GM21526 (cell line): ENCODE measurements at regions not wholly inside any gene's neighbourhood (a gene's known extent, or its start where the extent isn't known, plus 50 kb on each side); places are given as distances from the start of the nearest gene placed in this dataset.

Experiments
- ATAC-seq: cut with Tn5 transposase; IDR thresholded peaks from one replicate; pipeline ENCODE4 v1.9.1; 2021; ENCODE audit warnings: moderate library complexity; ENCODE audit not compliant: unreplicated experiment, low FRiP score

GRCh38 chr7:40986351-40986873, 716.5 kb downstream of the INHBA start:
- no peak for ATAC-seq

- no peak for ATAC-seq
Measured at GRCh38 chr7:40983111-40983510, 719.8 kb downstream of the INHBA start.

GRCh38 chr7:40979296-40979695, 723.6 kb downstream of the INHBA start:
- ATAC-seq: no peak

- ATAC-seq: no peak
Measured at GRCh38 chr7:40978047-40978446, 724.8 kb downstream of the INHBA start.

- ATAC-seq: no peak
Measured at GRCh38 chr7:40977533-40977932, 725.4 kb downstream of the INHBA start.

GRCh38 chr7:40972426-40972825, 730.5 kb downstream of the INHBA start:
- ATAC-seq: no peak

- no peak for ATAC-seq
Measured at GRCh38 chr7:40969641-40970040, 733.2 kb downstream of the INHBA start.

GRCh38 chr7:40966693-40967092, 736.2 kb downstream of the INHBA start:
- ATAC-seq: no peak

GRCh38 chr7:40965774-40966173, 737.1 kb downstream of the INHBA start:
- ATAC-seq: no peak

- ATAC-seq: no peak
Measured at GRCh38 chr7:40965016-40965415, 737.9 kb downstream of the INHBA start.

GRCh38 chr7:40964610-40965009, 738.3 kb downstream of the INHBA start:
- no peak for ATAC-seq

GRCh38 chr7:40959955-40960354, 742.9 kb downstream of the INHBA start:
- ATAC-seq: no peak

GRCh38 chr7:40948239-40948638, 754.7 kb downstream of the INHBA start:
- ATAC-seq: no peak

GRCh38 chr7:40947566-40947965, 755.3 kb downstream of the INHBA start:
- ATAC-seq: no peak

- no peak for ATAC-seq
Measured at GRCh38 chr7:40946549-40946948, 756.3 kb downstream of the INHBA start.

GRCh38 chr7:40945788-40946187, 757.1 kb downstream of the INHBA start:
- ATAC-seq: no peak

GRCh38 chr7:40944981-40945585, 757.8 kb downstream of the INHBA start:
- no peak for ATAC-seq

- ATAC-seq: no peak
Measured at GRCh38 chr7:40937879-40938278, 765.0 kb downstream of the INHBA start.

GRCh38 chr7:40935435-40935834, 767.5 kb downstream of the INHBA start:
- no peak for ATAC-seq

GRCh38 chr7:40923626-40924025, 779.3 kb downstream of the INHBA start:
- no peak for ATAC-seq

GRCh38 chr7:40922316-40922670, 780.6 kb downstream of the INHBA start:
- no peak for ATAC-seq

GRCh38 chr7:40921589-40922315, 781.1 kb downstream of the INHBA start:
- ATAC-seq: no peak
